Hematopoietic multipotent progenitor cell treated with erythropoietin and hydrocortisone succinate and interleukin-3 and kit ligand, for 17 days (in vitro differentiated cells): ENCODE measurements at regions not wholly inside any gene's neighbourhood (a gene's known extent, or its start where the extent isn't known, plus 50 kb on each side); places are given as distances from the start of the nearest gene placed in this dataset.

Source experiments
- DNase-seq: peaks from one replicate; pipeline ENCODE4 v3.0.0-alpha.2; 2015; ENCODE audit warnings: low spot score

DNA sequence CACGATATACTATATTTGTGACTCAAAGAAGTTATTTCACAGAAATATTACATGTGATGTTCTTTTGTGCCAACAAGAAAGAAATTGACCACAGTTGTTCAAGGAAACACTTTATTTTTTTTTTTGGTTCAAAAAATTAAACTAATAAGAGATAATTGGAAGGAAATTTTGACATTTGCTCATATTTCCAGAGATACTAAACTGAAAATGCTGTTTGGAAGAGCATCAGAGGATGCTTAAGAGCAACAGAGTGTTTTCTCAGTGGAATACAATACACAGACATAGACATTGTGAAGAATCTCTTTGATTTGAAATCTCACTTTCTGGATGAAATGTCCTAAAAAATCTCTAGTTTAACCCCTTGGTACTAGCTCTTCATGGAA, 760.4 kb upstream of the CXADR start:
- DNase-seq: no peak

DNA sequence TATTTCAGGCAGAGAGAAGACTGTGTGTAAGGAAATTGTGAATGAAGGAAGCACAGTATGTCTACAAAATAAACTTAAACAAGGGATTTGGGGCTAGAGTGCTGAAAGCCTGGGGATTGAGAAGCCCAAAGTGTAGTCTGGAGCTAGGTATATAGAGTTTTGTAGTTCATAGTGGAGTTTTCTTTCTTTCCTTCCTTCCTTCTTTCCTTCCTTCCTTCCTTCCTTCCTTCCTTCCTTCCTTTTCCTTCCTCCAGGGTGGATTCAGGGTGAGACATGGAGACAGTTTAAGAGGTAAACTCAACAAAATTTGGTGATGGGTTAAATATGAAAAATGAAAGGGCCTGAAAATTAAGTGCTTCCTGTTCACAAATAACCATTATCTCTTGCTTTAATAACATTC, 757.8 kb upstream of the CXADR start:
- no peak for DNase-seq

DNA sequence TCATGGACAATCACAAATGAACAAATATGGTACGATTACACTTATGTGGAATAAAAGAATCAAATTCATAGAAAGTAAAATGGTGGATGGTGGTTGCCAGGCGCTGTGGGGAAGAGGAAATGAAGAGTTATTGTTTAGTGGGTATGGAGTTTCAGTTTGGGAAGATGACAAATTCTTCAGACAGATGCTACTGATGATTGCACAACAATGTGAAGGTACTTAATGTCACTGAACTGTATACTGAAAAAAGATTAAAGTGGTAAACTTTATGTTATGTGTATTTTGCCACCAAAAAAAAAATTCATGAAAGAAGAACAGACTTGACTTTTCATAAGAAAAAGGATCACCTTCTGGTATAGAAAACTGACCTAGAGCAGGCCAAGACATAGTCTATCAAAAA, 745.6 kb upstream of the CXADR start:
- no peak for DNase-seq

DNA sequence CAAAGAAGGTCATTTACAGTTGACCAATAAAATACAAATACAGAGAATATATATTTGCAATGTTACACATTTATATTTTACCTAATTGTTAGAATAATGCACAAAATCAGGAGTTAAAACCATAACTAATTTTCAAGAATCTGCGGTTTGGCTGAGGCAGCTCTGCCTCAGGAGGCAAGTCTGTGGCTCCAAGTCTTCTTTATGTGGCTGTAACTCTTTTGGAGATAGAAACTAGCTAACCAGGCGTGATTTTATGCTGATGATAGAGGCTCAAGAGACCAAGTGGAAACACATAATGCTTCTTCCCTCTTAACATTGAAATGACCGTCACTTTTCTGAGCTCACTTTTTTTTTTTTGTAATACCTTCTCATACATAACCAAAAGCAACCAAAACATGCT, 744.7 kb upstream of the CXADR start:
- no peak for DNase-seq

DNA sequence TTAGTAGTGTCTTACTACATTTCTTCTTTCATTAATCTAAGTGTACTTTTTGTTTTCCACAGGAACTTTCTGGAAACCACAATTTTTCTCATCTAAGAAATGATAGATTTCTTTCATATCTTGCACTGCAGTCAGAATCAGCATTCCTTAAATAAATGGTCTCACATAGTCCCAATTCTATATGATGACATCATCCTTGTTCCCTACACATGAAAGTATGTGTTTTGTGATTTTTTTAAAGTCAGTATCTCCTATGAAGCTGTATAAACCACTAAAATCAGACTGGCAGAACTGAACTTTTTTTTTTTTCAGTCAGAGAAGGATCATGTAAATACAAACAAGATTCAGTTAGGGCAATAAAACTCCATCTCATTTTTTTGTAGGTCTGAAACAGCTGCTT, 742.6 kb upstream of the CXADR start:
- no peak for DNase-seq

DNA sequence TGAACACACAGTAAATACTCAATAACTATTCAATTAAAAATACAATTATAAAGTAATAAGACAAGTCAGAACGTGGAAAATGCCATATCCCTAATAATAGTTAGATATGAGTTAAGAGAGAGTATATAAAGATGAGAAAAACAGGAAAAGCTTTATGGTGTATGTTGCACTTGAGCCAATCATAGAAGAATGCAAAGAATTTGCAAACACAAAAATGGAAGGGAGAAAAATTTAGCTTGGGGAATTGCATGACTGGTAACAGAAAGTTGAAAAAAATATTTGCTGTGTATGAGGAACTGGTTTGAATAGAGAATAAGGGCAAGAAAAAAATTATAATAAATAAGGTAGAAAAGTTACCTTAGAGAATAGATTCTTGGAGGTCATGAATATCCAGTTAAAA, 739.6 kb upstream of the CXADR start:
- DNase-seq: no peak

DNA sequence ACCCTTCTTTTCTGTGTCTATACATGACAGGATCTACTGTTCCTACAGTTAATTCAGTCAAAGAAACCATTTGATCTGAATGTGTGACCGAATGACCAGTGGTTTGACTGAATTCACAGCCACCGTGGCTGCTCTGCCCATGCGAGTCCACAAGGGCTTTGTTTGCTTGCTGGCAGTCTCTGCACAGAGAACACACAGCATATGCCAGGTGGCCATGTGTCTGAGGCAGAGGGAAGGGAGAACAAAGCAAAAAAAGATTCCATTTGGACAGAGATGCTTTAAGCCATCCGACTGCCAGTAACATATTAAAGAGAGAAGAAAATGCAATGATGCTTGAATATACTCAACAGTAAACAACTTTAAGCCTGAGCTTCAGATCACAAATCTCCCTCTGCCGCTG, 737.8 kb upstream of the CXADR start:
- no peak for DNase-seq

DNA sequence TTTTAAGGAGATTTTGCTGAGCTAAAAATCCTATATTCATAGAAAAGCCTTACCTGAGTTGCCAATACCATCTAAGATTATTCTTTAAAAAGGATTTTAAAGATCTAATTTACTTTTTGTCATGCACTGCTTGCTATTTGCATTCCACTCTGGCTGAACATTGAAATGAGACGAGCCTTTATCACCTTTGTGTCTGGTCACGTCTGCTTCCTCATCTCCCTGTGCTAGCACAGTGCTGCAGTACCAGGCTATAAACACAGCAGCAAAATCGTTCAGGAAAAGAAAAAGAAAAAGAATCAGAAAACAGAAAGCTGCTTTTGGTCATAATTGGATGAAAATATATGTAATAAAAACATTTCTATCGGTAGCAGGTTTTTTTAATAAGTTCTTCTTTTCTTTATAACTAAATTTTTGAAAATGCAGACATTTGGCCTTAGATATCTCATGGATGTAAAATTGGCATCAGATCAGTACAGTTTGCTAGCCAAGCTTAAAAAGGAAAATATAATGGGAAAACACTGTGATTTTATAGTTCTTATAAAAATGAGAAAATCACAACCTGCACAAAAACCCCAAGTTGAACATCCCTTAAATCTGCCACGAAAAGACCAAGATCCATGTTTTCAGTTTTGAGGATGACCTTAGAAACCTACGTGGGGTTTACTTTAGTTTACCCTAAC, 735.7 kb upstream of the CXADR start:
- no peak for DNase-seq

DNA sequence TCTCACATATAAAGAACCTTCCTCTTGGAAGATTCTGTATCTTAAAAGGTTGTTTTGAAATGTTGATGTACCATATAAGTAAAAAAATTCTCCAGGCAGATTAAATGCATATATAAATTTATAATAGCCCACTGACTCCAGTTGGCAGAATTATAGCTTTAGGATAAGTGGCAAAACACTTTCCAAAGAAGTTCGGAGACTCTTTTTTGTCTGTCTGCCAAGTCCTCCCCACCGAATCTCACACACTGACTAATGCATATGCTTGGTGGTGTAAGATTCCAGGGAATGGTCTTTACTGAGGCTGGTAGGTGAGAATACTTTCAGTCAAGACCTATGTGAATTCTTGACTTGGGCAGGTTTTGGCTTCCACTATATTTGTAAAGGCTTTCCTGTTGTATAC, 724.3 kb upstream of the CXADR start:
- DNase-seq: no peak

DNA sequence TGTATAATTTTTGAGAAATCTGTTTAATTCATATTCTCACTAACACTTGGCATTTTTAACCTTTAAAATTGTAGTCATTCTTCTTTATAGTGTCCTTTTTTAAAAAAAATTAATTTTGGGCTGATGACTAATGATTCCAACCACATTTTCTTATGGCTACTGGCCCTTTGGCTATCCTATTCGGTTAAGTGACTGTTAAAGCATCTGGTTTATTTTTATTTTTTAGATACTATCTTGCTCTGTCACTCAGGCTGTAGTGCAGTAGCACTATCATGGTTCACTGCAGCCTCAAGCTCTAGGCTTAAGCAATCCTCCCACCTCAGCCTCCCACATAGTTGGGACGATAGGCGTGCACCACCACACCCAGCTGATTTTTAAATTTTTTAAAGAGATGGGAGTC, 723.2 kb upstream of the CXADR start:
- no peak for DNase-seq

DNA sequence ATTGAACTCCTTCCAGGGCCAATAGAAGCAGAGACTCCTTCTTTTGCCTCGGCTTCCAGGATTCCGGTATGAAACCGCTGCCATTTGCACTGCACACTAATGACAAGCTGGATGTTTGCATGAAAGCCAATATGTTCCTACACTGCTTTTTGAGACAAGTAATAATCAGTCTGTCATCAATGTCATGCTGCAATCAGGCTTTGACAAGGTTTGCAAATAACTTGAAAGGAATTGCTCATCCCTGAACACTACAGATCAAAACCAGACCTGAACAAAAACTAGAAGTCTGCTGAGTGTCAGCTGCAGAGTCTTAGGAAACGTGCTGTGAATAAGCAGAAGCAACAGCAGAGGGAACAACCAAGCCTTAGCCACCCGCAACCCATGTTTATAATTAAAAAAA, 720.7 kb upstream of the CXADR start:
- no peak for DNase-seq

DNA sequence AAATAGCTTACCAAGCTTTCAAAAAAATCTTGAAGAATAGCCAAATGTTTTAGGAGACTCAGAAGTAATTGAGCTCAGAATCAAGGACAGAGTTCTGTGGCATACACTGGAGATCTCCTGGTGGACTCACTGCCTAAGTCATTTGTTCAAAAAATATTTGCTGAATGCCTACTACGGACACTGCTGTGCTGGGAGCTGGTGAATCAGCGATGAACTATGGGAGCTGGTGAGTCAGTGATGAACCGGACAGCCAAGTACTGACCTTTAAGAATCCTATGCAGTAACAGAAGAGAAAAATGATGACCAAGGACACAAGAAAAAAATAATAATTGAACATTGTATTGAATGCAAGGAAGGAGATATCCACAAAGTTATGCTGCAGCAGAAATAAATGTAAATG, 717.9 kb upstream of the CXADR start:
- no peak for DNase-seq

DNA sequence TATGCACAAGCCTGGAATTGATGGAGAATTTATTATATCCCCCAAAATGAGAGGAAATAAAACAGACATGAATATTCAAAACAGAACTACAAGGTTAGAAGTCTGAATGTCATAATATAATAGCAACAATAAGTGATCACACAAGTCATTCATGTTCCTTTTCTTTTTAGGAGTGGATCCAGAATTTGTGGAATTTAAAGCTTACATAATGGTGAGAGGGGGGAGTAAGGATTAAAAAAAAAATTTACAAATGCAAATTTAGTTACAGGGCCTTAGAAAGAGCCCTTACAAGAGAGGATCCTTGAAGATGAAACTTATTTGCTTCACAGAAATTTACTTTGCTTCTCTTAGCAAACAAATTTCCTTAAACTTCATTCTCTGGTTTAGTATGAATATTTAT, 716.1 kb upstream of the CXADR start:
- DNase-seq: no peak

DNA sequence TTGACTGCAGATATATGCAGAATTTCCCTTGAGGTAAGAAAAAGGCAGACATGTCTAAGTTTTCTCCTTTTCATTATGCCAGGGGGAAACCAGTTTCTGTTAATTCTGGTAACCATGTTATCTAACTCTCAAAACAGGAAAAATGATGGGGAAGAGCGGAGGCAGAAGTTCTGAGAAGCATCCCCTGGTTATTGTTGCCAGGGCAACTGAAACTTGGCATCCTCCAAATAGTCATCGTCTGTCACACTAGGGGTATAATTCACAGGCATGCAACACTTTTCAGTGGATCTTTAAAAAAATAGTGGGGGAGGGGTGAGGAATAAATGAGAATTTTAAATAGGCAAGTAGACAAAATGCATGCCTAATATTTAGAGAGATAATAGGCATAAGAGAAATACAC, 715.3 kb upstream of the CXADR start:
- no peak for DNase-seq

DNA sequence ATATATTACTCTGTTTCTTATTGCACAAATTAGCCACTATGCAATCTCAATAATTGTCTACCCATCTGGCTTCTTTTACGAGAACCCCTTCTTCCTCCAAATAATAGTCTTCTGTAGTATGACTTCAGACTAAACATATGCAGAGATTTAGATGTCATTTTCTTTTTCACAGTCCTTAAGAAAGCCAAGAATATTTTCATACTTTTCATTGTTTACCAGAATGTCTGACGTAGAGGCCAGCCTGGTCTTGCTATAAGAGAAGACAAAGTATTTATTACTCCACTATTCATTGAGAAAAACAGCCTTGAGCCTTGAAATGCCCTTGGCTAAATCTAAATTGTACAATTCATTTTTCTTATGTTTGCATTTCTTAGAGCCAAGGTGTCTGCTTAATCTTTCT, 714.9 kb upstream of the CXADR start:
- no peak for DNase-seq

DNA sequence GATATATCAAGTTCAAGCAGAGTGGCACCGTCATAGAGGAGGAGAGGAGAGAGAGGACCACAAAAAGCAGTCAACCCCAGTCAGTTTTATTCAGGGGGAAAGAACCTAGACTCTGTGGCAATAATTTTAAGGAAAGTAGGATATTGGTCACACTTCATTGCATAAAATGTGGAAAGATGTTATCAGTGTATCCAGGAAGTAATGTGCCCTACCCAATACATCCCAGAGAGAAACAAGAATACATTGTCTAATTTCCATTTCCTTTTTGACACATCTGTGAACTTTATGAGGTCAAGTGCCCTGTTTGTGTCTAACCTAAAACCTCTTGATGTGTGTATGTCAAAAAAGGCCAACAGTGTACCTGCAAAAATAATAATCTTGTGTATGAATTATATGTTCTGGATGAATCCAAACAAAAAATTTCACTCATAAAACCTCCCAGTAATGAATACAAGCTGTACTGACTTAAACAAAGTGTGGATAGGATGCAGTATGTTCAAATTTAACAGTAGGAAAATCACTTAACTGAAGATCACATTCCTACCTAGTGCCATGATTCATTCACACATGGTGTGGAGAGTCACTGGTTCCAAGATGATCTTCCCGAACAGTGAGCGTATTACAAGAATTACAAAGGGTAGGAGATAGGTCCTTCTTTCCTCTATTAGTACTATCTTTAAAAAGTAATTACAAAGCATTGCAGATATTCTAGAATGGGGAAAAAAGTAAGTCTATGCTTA, 712.1 kb upstream of the CXADR start:
- no peak for DNase-seq

DNA sequence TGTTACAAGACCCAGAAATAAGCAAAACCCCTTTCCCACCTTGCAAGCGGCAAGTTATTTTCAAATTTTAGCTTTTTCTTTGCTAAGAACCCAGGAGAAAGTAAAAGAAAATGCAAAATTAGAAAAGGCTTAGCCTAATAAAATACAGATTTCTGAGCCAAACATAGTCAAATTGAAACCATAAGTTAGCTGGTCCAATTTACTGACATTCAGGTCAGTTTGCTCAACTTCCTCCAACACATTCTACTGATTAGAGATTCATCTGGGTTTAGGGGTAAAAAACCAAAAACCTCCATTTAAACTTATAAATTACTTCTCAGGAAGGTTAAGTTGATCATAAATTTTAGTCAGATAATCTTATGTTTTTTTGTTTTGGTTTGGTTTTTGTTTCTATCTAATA, 701.8 kb upstream of the CXADR start:
- no peak for DNase-seq

DNA sequence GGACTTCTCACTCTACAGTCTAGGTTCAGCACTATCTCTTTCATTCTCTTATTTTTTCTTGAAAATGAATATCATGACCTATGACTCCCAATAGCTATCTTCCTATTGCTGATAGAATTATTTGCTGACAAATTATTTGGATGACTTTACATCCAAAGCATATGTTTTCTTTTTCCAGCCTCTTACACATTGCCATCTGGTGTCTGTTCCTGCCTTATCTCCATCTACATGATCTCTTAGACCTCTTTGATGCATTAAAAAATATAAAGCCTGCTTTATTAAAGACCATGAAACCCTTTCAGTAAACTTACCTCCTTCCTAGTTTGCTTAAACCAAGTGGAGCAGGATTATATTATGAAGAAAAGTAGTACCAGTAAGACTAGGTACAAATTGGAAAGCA, 700.9 kb upstream of the CXADR start:
- DNase-seq: no peak

DNA sequence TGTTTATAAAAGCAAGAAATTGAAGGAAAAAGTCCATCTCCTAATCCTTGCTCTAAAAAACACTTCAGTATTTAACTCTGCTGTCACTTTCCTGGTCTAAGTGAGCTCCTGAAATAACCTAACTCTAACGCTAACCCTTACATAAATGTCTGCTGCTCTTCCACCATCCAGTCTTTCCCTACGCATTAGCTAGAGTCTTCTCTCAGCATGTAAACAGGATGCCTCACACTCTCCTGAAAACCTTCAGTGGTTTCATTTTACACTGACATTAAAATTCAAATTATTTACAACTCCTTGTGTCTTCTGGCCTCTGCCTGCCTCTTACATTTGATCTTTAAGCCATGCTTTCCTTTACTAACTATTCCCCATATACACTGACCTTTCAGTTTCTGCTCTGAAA, 697.6 kb upstream of the CXADR start:
- DNase-seq: no peak

DNA sequence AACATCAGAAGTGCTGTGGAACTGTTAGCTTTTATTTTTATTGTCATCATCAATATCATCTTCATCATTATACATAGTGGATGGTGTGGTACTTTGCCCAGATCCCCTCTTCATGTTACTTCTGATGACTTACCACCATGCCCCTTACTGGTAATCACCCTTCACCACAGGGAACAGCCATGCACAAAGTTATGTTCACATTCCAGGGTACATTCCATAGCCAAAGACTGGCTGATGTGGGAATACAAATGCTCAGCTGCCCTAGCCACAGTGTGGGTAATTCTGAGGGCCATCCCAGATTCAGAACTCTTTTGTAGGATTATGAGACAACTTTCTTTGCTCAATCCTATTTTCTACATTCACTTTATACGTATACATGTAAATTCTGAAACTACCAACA, 691.3 kb upstream of the CXADR start:
- DNase-seq: no peak

DNA sequence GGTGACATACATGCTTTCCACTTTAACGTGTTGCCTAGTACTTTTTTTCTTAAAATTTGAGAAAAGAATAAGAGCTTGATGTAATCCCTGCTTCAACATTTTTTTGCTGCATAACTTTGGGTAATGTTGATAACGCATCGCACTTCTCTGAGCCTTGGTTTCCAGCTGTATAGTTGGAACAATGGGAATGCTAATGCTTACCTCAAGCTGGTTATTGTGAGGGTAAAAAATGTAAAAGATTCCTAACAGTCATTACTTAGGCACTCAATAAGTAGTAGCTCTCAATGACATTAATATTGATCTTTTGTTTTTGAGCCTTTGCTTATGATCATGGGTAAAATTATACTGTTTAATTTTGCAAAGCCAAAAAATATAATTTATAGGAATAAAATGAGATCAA, 683.3 kb upstream of the CXADR start:
- DNase-seq: no peak

DNA sequence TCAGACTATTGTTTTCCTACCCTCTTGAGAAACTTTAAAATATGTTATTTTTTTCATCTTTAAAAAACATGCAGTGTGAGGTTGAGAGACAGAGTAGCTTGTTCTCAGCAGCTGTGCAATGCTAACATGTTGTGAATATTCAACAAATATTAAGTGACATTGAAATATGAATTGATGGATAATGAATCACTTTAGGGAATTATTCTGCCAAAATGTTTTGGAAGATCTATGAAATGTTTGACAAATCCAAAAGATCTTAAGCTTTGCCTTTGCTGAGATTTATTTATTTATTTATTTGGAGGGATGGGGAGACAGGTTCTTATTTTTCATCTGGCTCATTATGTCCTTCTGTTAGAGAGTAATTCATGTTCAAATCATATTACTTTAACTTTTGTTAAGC, 680.1 kb upstream of the CXADR start:
- DNase-seq: no peak

DNA sequence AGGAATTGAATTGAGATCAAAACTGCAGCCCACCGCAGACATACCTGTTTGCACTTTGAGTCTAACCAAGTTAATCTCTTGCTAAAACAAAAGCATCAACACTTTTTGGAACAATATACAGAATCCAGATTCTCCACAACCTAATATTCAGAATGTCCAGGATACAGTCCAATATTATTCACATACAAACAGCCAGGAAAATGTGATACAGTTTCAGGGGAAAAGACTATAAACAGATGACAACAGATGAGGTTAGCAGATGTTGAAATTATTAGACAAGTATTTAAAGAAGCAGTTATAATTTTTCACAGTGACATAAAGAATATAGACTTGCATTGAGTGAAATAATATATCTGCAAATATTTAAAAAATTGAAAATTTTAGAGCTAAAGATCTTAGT, 678.1 kb upstream of the CXADR start:
- DNase-seq: no peak

DNA sequence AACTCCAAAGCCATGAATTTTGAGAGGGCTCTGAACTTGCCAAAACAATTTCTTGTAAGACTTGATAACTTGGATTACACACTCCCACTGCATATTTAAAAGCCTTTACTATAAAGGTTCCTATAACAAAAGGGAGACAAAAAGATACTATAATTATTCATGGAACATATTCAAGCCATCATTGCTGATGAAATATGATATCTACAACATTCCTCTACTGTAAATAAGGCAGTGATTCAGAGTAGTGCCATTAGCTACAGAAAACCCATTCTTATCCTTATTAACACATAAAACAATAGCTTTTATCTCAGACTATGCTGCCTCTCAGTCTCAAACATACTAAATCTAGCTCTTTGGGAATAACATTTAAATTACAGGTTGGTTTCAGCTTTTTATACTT, 675.5 kb upstream of the CXADR start:
- no peak for DNase-seq
